ENCODE measurements at regions not wholly inside any gene's neighbourhood (a gene's known extent, or its start where the extent isn't known, plus 50 kb on each side); places are given as distances from the start of the nearest gene placed in this dataset.
"Not testable (repeated sequence)": the region's sequence is repeated elsewhere in the genome, so short reads cannot be mapped to it uniquely, and the experiment has no call there.

DNA sequence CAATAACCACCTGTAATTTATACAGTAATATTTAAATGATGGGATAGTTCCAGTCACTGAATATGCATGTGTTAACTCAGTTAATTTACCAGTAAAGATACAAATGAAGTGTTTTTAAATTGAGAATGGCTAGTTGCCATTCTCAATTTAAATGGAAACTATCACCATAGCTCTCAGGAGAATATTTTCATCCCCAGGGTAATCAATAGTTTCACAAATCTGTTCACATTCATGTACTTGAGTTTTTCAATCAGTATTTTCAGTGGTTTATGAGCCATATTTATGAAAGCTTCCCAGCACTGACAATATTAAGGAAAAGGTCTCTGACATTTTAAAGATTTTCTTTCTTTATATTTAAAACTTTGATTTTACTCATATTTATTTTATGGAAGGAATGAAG lies 439.3 kb downstream of the MAT2B start:
- H3K36me3 Mint-ChIP-seq (ENCODE audit: low read depth): no peaks in the 10 kb centered on the region
- CTCF ChIA-PET: no interaction called here
- H3K27me3 Mint-ChIP-seq (ENCODE audit: low read depth): no peaks in the 10 kb centered on the region

DNA sequence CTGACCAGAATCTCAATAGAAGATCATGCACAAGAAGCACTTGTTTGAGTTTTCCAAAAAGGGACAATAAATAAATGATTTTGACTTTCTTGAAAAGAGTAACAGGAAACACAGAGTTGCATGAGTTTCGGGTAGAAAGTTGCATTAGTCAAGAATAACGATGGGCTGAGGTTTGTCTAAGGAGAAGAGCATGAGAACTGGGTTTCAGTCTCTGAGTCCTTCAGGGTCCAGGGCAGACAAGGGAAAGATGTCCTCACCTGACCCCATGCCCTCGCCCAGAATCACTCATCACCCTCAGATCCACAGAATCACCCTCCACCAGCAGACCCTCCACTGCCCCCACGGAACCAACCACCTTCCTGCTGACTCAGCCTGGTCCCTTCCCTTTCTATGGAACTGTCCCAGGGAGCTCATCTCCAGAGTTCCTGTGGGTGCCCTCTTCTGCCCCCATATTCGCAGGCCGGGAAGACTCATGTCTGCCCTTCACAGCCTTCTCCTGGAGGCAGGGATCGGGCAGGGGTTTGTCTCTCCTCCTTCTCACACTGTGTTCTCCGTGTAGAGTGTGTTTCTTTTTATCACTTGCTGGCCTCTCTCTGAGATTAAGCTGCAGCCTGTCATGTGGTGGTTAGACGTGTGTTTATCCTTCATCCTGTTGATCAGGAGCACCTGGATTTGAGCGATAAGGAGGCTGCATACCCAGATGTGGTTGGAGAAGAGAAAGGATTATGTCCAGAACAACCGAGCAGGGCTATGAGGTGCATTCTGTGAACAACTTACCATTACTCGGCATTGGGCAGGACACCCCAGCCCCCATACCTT lies 442.6 kb downstream of the MAT2B start:
- Mint-ChIP-seq H3K27ac (no peak overlapping the region), H3K4me3 (no peak overlapping the region), H3K36me3 (ENCODE audit: low read depth) (no peaks in the 10 kb centered on the region), H3K4me1 (ENCODE audit: low read depth) (no peaks in the 10 kb centered on the region), H3K9me3 (ENCODE audit: insufficient read depth) (no peaks in the 10 kb centered on the region), H3K27me3 (ENCODE audit: low read depth) (no peaks in the 10 kb centered on the region)
- DNase-seq (no peak), ATAC-seq (no peak)
- CTCF ChIA-PET: no interaction called here
- POLR2A ChIA-PET: no interaction called here

More for the DNA sequence above, 439.3 kb downstream of the MAT2B start:
- POLR2A ChIA-PET: no interaction called here
- H3K4me1 Mint-ChIP-seq (ENCODE audit: low read depth): no peaks in the 10 kb centered on the region
- H3K9me3 Mint-ChIP-seq (ENCODE audit: insufficient read depth): peaks cover 5% of the 10 kb centered on the region
- no peak for DNase-seq
- H3K27ac Mint-ChIP-seq: no peak overlapping the region
- H3K4me3 Mint-ChIP-seq: no peak overlapping the region
- ATAC-seq: no peak

DNA sequence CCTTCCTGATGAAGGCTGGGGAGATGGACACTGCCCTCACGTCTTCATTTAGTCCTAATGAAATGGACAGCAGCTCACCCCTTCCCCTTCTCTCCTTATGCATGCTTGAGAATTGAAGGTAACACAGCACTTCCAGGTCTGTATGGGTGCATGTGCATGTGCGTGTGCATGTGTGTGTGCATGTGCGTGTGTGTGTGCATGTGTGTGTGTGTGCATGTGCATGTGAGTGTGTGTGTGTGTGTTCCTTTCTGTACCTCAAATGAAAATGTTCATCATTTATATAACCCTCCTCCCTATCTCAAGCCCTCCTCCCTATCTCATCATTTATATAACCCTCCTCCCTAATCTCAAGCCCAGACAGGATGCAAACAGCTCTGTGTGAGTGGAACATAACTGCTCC lies 444.8 kb downstream of the MAT2B start:
- H3K4me3 Mint-ChIP-seq: no peak overlapping the region
- H3K27ac Mint-ChIP-seq: no peak overlapping the region
- H3K9me3 Mint-ChIP-seq (ENCODE audit: insufficient read depth): no peaks in the 10 kb centered on the region
- H3K27me3 Mint-ChIP-seq (ENCODE audit: low read depth): no peaks in the 10 kb centered on the region
- ATAC-seq: no peak
- POLR2A ChIA-PET: no interaction called here
- CTCF ChIA-PET: no interaction called here
- H3K4me1 Mint-ChIP-seq (ENCODE audit: low read depth): no peaks in the 10 kb centered on the region
- H3K36me3 Mint-ChIP-seq (ENCODE audit: low read depth): no peaks in the 10 kb centered on the region
- no peak for DNase-seq

DNA sequence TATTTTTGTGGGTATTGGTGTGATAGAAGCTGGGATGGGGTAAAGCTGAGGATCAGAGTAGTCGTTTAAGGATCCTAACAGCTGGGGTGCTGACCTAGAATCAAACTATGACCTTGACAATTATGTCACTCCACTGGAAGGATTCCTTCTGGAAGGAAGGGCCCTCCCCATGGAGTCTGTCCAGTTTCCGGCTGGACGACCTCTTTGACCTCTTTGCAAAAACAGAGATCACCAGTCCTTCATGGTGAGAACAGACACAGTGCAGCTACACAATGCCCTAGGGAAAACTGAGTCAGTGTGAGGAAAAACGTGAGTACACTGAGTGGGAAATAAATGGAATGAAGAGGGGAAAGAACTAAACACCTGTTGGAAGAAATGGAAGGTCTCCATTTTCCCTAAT lies 445.6 kb downstream of the MAT2B start:
- H3K4me1 Mint-ChIP-seq (ENCODE audit: low read depth): no peaks in the 10 kb centered on the region
- CTCF ChIA-PET: no interaction called here
- DNase-seq (no peak), ATAC-seq (no peak)
- H3K27ac Mint-ChIP-seq: no peak overlapping the region
- no peaks in the 10 kb centered on the region for H3K9me3 Mint-ChIP-seq (ENCODE audit: insufficient read depth)
- H3K36me3 Mint-ChIP-seq (ENCODE audit: low read depth): no peaks in the 10 kb centered on the region
- no peak overlapping the region for H3K4me3 Mint-ChIP-seq
- no peaks in the 10 kb centered on the region for H3K27me3 Mint-ChIP-seq (ENCODE audit: low read depth)
- POLR2A ChIA-PET: no interaction called here

DNA sequence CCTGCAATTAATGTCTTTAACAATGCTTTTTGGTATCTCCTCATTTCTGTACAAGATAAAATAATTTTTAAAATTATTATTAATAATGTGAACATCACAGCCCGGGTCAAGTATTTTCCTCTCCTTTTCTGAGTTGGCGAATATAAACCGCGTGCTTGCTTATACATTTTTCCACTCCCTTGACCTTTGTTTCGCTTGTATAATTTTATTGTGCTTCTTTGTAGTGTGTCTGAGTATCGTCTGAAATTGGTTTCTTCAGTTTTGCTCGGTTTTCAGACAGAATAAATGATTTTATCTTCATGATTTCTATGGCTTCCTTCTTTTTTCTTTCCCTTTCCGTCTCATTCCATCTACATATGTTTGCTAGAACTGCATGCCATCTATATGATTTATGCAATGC lies 448.5 kb downstream of the MAT2B start:
- POLR2A ChIA-PET: no interaction called here
- Mint-ChIP-seq H3K27ac (no peak overlapping the region), H3K4me1 (ENCODE audit: low read depth) (no peaks in the 10 kb centered on the region), H3K36me3 (ENCODE audit: low read depth) (no peaks in the 10 kb centered on the region), H3K9me3 (ENCODE audit: insufficient read depth) (no peaks in the 10 kb centered on the region), H3K27me3 (ENCODE audit: low read depth) (no peaks in the 10 kb centered on the region), H3K4me3 (no peak overlapping the region)
- no peak for DNase-seq
- ATAC-seq: no peak
- CTCF ChIA-PET: no interaction called here

DNA sequence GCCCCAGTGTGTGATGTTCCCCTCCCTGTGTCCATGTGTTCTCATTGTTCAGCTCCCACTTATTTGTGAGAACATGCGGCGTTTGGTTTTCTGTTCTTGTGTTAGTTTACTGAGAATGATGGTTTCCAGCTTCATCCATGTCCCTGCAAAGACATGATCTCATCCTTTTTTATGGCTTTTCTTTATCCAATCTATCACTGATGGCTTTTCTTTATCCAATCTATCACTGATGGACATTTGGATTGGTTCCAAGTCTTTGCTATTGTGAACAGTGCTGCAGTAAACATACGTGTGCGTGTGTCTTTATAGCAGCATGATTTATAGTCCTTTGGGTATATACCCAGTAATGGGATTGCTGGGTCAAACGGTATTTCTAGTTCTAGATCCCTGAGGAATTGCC lies 455.8 kb downstream of the MAT2B start:
- POLR2A ChIA-PET; H3K27me3 Mint-ChIP-seq (ENCODE audit: low read depth); H3K4me1 Mint-ChIP-seq (ENCODE audit: low read depth); DNase-seq; H3K4me3 Mint-ChIP-seq; H3K27ac Mint-ChIP-seq; ATAC-seq; H3K36me3 Mint-ChIP-seq (ENCODE audit: low read depth); H3K9me3 Mint-ChIP-seq (ENCODE audit: insufficient read depth); CTCF ChIA-PET: not testable (repeated sequence)

DNA sequence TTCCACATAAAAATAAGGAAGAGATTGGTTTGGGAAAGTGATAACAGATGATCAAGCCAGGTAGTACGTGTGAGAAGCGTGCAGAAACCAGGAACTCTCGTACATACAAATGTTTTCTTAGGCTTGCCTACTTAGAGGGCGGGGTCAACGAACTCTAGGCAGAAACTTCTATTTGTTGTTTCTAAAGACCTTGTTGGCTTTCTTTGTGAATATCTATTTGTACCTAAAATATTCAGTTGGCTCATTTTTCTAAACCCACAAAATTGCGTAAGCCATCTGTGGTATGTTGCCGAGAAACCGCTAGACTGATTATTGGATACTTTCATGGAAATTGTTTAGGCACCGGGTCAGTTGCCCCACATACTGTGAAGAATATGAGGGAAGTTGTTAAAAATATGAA lies 458.5 kb downstream of the MAT2B start:
- ChIA-PET CTCF (no interaction called here), POLR2A (no interaction called here)
- ATAC-seq (no peak), DNase-seq (no peak)
- Mint-ChIP-seq H3K27ac (no peak overlapping the region), H3K27me3 (ENCODE audit: low read depth) (no peaks in the 10 kb centered on the region), H3K36me3 (ENCODE audit: low read depth) (no peaks in the 10 kb centered on the region), H3K9me3 (ENCODE audit: insufficient read depth) (no peaks in the 10 kb centered on the region), H3K4me3 (no peak overlapping the region), H3K4me1 (ENCODE audit: low read depth) (no peaks in the 10 kb centered on the region)

DNA sequence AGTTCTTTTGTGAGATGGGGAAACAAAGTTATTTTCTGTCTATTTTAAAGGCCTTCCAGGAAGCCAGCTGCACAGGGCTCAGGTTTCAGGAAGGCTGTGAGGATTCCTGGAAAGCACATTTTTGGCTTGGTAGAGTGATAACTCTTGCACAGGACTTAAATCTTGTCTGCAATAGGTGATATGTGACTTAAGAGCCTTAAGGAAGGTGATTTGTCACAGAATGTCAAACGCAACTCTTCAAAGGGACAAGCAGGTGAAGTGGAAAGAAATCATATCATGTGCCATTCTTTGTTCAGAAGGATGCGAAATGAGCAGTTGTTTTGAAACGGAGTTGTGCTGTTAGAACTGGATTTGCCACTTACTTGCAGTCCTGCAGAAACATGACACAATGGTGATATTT lies 459.3 kb downstream of the MAT2B start:
- H3K27me3 Mint-ChIP-seq (ENCODE audit: low read depth): no peaks in the 10 kb centered on the region
- no peaks in the 10 kb centered on the region for H3K4me1 Mint-ChIP-seq (ENCODE audit: low read depth)
- H3K36me3 Mint-ChIP-seq (ENCODE audit: low read depth): no peaks in the 10 kb centered on the region
- no peak for ATAC-seq
- H3K9me3 Mint-ChIP-seq (ENCODE audit: insufficient read depth): no peaks in the 10 kb centered on the region
- no peak for DNase-seq
- POLR2A ChIA-PET: no interaction called here
- no peak overlapping the region for H3K4me3 Mint-ChIP-seq
- CTCF ChIA-PET: no interaction called here
- no peak overlapping the region for H3K27ac Mint-ChIP-seq

DNA sequence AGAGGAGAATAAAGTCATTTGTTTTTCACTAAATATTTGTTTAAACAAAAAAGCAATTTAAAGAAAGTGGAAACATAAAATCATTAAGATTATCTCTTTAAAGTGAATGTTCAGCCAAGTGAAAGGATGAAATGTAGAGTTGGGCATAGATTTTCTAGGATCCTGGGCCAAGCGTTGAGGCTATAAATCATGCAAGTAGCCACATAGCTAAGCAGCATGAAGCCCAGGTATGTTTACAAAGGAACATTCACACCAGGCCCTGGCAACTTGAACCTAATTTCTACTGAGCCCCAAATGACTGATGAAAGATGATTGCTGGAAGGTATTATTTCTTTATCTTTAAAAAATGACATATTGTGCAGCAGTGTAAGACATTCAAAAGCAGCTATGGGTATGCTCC lies 461.8 kb downstream of the MAT2B start:
- no peaks in the 10 kb centered on the region for H3K4me1 Mint-ChIP-seq (ENCODE audit: low read depth)
- H3K36me3 Mint-ChIP-seq (ENCODE audit: low read depth): no peaks in the 10 kb centered on the region
- no peak overlapping the region for H3K4me3 Mint-ChIP-seq
- no peak overlapping the region for H3K27ac Mint-ChIP-seq
- no peak for ATAC-seq
- DNase-seq: no peak
- H3K9me3 Mint-ChIP-seq (ENCODE audit: insufficient read depth): no peaks in the 10 kb centered on the region
- H3K27me3 Mint-ChIP-seq (ENCODE audit: low read depth): no peaks in the 10 kb centered on the region
- ChIA-PET CTCF (no interaction called here), POLR2A (no interaction called here)

DNA sequence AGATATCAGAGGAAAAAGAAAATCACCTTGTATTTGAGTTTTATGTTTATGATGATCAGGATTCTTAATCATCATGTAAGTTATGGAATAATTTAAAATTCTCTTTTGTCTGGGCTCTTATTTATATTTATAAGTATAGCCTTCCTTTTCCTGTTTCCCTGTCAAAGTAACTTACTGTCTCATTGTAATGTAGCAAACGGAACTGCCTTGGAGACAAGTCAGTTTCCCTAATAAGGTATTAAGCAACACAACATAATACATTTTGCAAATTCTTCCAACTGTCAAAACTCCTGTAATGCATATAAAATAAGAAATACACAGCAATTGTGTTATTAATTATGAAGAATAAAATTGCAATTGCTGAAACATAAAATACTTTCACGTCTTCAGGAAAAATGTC lies 463.2 kb downstream of the MAT2B start:
- Mint-ChIP-seq H3K36me3 (ENCODE audit: low read depth) (no peaks in the 10 kb centered on the region), H3K27me3 (ENCODE audit: low read depth) (no peaks in the 10 kb centered on the region), H3K4me3 (no peak overlapping the region), H3K4me1 (ENCODE audit: low read depth) (no peaks in the 10 kb centered on the region), H3K9me3 (ENCODE audit: insufficient read depth) (no peaks in the 10 kb centered on the region), H3K27ac (no peak overlapping the region)
- ChIA-PET CTCF (no interaction called here), POLR2A (no interaction called here)
- no peak for DNase-seq
- no peak for ATAC-seq

DNA sequence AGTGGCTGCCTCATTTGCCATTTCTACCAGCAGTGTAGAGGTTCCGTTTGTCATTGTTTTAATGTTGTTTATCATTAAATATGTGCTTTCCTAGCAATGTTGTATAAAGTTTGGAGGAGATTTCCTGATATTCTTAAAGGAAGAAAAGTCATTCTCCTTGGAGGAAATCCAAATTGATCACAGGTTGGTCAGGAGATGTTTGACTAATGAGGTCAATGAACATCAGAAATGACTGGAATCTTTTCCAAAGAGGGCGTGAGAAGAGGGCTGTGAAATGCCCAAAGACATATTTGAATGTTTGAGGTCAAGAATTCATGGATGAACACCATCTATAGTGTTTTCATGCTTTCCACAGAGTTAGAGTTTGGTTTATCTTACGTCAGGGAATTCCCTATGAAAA lies 471.3 kb downstream of the MAT2B start:
- DNase-seq (no peak), ATAC-seq (no peak)
- Mint-ChIP-seq H3K36me3 (ENCODE audit: low read depth) (no peaks in the 10 kb centered on the region), H3K27ac (no peak overlapping the region), H3K27me3 (ENCODE audit: low read depth) (no peaks in the 10 kb centered on the region), H3K4me1 (ENCODE audit: low read depth) (no peaks in the 10 kb centered on the region), H3K9me3 (ENCODE audit: insufficient read depth) (peaks cover 10% of the 10 kb centered on the region), H3K4me3 (no peak overlapping the region)
- CTCF ChIA-PET: no interaction called here
- POLR2A ChIA-PET: no interaction called here

DNA sequence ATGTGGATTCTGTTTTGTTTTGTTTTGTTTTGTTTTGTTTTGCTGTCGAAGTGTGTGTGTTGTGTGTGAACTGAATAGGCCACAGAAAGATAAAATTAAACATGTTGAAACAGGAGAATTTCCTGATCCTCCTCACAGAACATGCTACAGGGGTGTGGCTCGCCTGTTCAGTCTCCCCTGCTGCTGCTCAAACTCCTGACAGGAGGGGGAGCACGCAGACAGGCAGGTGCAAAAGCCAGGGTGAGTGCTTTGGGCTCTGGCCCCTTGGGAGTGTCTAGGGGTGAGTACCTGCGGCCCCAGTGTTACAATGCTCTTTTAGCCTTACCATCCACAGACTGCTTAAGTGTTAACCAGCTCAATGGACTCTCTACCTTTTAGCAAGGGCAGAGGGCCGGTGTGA lies 473.5 kb downstream of the MAT2B start:
- CTCF ChIA-PET: no interaction called here
- Mint-ChIP-seq H3K36me3 (ENCODE audit: low read depth) (no peaks in the 10 kb centered on the region), H3K27ac (no peak overlapping the region), H3K27me3 (ENCODE audit: low read depth) (no peaks in the 10 kb centered on the region), H3K4me3 (no peak overlapping the region), H3K9me3 (ENCODE audit: insufficient read depth) (peaks cover 13% of the 10 kb centered on the region), H3K4me1 (ENCODE audit: low read depth) (no peaks in the 10 kb centered on the region)
- DNase-seq: no peak
- POLR2A ChIA-PET: no interaction called here
- no peak for ATAC-seq

DNA sequence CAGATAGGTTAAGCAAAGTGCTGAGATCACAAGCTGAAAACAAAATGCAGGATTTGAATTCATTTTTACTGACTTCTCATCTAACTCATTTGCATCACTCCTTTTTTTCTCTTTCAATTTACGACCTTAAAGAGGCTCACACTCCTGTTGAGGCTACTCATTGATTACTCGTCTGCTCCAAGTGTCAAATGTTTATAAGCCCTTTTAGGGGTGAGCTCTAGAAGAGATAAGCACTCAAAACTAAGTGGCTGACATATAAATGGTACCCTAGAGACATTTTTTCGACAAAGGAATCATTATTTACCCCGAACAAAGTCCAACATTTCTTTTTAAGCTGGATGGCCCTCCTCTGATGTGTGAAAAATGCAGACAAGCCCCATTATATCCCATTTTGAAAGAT lies 483.1 kb downstream of the MAT2B start:
- peaks cover 5% of the 10 kb centered on the region for H3K9me3 Mint-ChIP-seq (ENCODE audit: insufficient read depth)
- DNase-seq: no peak
- no peak overlapping the region for H3K27ac Mint-ChIP-seq
- H3K27me3 Mint-ChIP-seq (ENCODE audit: low read depth): no peaks in the 10 kb centered on the region
- no peaks in the 10 kb centered on the region for H3K4me1 Mint-ChIP-seq (ENCODE audit: low read depth)
- no peak overlapping the region for H3K4me3 Mint-ChIP-seq
- H3K36me3 Mint-ChIP-seq (ENCODE audit: low read depth): no peaks in the 10 kb centered on the region
- ChIA-PET POLR2A (interaction anchor here (0.6 kb wide), 1 partner anchor 1238 kb away, joined by 4 read pairs; no protein-coding TSS in a partner anchor), CTCF (no interaction called here)
- ATAC-seq: no peak

All from activated CD8-positive, alpha-beta T cell treated with anti-CD3 and anti-CD28 coated beads, Interleukin-2, amount 10 ng/mL, durations not matched to agents 7 days and 5 days (primary cell).